ENCODE measurements at regions not wholly inside any gene's neighbourhood (a gene's known extent, or its start where the extent isn't known, plus 50 kb on each side); places are given as distances from the start of the nearest gene placed in this dataset.

GRCh38 chr12:97168804-97169203, 261.7 kb downstream of the NEDD1 start:
- no peak for TF ChIP-seq EZH2 (IDR thresholded peaks at IDR 0.05; ENCODE audit: borderline replicate concordance, low read length)
- TF ChIP-seq, protein P1, sequence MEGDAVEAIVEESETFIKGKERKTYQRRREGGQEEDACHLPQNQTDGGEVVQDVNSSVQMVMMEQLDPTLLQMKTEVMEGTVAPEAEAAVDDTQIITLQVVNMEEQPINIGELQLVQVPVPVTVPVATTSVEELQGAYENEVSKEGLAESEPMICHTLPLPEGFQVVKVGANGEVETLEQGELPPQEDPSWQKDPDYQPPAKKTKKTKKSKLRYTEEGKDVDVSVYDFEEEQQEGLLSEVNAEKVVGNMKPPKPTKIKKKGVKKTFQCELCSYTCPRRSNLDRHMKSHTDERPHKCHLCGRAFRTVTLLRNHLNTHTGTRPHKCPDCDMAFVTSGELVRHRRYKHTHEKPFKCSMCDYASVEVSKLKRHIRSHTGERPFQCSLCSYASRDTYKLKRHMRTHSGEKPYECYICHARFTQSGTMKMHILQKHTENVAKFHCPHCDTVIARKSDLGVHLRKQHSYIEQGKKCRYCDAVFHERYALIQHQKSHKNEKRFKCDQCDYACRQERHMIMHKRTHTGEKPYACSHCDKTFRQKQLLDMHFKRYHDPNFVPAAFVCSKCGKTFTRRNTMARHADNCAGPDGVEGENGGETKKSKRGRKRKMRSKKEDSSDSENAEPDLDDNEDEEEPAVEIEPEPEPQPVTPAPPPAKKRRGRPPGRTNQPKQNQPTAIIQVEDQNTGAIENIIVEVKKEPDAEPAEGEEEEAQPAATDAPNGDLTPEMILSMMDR (IDR thresholded peaks at IDR 0.05; ENCODE audit: low read length) = no peak
